GM21529 (cell line): ENCODE measurements at regions not wholly inside any gene's neighbourhood (a gene's known extent, or its start where the extent isn't known, plus 50 kb on each side); places are given as distances from the start of the nearest gene placed in this dataset.
"Not testable (repeated sequence)": the region's sequence is repeated elsewhere in the genome, so short reads cannot be mapped to it uniquely, and the experiment has no call there.

ENCODE experiments used
- ATAC-seq: cut with Tn5 transposase; IDR thresholded peaks from one replicate; pipeline ENCODE4 v1.9.1; 2021; ENCODE audit not compliant: unreplicated experiment

- no peak for ATAC-seq
Measured at GRCh38 chr3:150329408-150329807, 78.7 kb upstream of the TSC22D2 start.

DNA sequence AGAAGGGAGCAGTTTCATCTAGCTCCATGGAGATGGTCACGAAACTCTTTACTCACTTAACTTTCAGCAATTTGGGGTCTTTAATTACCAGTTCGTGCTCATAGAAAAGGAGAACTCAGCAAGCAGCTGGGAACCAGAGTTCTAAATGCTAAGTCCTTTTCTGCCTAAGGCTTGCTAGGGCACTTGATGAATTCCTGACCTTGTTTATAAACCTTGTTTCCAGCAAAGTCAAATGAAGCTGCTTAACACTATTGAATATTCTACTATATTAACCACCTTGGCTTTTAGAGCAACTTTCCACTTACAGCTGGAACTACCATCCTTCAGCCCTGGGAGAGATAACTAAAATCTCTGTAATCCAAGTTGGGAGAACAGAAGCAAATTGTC lies 79.5 kb upstream of the TSC22D2 start:
- no peak for ATAC-seq

DNA sequence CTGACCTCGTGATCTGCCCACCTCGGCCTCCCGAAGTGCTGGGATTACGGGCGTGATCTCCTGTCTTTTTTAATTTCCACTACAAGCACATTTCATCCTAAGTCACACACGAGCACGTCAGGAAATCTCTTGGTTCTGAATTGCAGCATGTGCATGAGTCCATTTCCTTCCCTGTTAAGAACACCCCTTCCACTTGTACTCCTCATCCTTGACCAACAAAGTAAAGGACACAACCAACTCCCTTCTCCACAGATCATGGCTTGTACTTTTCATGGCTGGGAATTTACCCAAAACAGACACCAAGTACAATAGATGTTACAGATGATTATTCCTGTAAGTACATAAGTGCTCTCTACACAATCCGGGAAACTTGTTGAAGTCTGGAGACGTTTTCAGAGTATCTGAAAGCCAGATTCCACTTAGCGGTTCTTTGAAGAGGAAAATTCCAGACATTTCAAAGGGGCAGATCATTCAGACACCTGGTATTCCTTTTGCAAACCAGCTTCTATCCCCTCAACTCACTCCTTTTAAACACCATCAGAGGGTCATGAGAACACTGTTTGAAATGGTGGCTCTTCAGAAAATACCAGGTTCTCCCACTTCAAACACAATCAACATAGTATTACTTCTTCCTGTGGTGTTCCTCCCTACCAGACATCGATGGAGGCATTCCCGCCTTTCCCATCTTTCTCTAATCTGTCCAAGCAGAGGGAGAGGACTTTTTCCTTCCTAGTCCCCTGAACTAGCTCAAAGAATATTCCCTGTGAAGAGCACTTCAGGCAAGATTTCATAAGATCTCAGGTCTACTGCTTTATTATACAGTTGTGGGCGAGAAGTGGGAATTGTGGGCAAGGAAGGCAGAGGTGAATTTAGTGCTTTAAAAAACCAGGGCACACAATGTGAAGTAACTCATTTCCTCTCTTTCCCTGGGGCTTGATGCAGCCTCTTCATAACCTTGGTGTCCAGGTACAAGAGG lies 80.1 kb upstream of the TSC22D2 start:
- ATAC-seq: no peak

GRCh38 chr3:150324788-150325187 lies 83.3 kb upstream of the TSC22D2 start:
- no peak for ATAC-seq

DNA sequence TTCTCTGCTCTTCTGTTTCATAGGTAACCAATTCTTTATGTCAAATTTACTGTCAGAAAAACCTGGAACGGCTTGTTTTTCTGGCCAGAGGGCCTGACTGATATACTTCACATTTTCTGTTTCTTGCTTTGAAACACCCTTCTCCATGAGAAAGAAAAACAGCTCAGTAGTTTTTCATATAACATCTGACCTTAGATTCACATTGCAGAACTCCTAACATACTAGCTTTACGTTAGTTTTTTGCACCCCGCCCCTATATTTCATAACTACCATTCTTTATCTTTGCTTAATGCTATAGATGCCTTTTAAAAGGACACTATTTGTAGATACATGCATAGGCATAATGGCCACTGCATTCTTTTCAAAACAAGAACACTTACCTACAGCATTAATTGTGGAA lies 83.9 kb upstream of the TSC22D2 start:
- no peak for ATAC-seq

- no peak for ATAC-seq
Measured at GRCh38 chr3:150323770-150324169, 84.3 kb upstream of the TSC22D2 start.

DNA sequence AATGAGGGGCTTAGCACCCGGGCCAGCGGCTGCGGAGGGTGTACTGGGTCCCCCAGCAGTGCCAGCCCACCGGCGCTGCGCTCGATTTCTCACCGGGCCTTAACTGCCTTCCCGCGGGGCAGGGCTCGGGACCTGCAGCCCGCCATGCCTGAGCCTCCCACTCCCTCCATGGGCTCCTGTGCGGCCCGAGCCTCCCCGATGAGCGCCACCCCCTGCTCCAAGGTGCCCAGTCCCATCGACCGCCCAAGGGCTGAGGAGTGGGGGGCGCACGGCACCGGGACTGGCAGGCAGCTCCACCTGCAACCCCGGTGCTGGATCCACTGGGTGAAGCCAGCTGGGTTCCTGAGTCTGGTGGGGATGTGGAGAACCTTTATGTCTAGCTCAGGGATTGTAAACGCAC lies 85.0 kb upstream of the TSC22D2 start:
- ATAC-seq: not testable (repeated sequence)

DNA sequence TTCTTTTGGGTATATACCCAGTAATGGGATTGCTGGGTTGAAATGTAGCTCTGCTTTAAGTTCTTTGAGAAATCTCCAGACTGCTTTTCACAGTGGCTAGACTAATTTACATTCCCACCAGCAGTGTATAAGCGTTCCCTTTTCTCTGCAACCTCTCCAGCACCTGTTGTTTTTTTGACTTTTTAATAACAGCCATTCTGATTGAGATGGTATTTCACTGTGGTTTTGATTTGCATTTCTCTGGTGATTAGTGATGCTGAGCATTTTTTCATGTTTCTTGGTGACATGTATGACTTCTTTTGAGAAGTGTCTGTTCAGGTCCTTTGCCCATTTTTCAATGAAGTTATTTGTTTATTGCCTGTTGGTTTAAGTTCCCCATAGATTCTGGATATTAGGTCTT lies 87.1 kb upstream of the TSC22D2 start:
- not testable (repeated sequence) for ATAC-seq

DNA sequence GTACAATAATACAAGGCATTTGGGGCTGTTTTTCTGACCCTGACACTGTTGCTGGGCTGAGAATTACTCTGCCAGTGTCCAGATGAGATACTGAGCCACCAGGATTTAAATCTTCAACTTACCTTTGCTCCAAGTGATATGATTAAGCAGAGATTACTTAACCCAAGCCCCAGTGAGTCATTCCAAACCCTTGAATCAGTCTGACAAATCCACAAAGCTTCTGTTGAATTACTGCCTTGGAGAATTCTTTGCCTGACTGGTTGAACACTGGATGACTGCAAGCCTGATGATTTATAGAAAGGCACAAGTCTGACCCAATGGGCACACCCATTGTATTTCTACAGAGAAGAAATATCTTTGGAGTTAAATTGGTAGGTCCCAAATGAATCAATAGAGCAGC lies 88.2 kb upstream of the TSC22D2 start:
- ATAC-seq: no peak

DNA sequence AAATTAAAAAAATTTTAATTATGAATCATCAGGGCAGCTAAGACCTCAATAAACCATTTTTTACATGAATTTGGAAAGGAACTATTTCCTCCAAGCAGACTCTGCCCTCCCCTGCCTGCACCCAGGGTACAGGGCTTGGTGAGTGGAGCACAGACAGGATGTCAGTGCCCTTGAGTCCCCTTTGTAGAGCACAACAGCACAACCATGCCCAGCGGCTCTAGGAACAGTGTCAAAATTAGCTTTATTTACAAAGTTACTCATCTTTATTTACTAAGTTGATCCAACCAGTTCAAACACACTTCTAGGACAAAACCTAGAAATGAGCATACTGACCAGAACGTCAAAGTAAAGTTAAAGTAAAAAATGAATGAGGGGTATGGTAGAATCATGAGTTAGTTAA lies 90.6 kb upstream of the TSC22D2 start:
- ATAC-seq: no peak

DNA sequence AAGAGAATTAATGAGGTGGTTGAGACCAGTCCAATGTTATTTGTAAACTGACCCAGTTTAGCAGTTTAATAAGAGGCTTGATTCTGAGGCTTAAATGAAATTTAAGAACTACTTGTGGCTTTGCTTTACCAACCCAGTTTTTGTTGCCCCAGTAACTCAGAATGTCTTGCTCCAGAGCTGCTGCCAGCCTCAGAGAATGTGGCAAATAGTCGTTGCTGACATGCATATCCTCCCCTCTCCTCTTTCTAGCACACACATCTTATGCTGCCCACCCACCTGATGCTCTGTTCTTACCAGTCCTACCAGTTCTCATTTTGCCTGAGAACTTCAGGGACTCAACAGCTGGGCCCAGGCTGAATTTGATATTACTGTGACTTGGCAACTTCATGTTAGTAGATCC lies 92.4 kb upstream of the TSC22D2 start:
- ATAC-seq: no peak

DNA sequence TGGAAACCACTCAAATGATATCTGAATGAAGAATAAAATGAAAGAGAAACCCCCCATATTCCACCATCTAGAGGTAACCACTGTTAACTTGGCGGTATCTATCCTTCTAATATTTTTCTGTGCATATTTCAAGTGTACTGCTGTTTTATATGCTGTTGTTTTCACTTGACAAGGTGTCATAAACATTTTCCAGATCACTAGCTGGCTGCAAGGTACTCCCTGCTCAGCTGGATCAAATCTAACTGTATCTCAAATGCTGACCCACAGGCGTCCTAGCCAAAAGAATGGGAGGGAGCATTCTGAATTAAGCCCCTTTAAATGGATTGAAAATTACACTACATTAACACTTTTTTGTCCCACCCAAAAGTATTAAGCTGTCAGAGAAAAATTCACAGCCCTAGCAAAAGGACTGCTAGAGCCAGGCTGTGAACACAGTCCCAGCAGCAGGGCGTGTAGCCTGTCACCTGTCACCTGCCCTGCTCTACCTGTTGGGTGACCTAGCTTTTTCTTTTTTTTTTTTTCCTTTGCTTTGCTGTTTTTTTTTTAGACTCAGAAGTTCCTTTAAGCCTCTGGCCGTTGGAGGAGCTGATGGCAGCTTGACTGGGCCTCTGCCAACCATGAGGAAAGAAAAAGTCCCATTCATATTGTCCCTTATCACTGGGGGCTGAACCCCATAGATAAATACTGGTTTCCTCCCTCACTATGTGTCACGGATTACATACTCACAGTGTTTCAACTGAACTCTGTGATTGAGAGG lies 93.7 kb upstream of the TSC22D2 start:
- no peak for ATAC-seq

DNA sequence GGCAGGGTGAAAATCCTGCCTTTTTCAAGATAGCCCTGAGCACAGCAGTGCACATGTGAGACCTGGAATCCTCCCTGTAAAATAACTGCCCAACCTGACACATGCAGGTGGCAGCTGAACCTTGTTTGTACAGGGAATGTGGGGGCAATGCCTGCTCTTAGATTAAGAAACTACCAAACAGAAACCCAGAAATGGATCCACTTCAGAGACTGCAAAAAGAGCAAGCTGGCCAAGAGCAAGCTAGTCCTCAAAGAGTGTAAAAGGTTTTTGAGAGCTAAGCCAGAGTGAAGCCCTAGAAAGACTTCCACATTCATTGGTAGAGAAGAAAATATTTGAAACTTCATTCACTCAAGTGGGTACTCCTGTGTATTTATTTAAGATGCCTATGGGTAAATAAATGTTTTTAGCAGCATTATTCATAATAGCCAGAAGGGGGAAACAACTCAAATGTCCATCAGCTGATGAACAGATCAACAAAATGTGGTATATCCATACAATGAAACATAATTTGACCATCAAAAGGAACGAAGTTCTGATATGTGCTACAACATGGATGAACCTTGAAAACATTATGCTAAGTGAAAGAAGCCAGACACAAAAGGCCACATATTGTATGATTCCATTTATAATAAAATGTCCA lies 96.0 kb upstream of the TSC22D2 start:
- ATAC-seq: no peak

- no peak for ATAC-seq
Measured at GRCh38 chr3:150311156-150311555, 96.9 kb upstream of the TSC22D2 start.

GRCh38 chr3:150309557-150309956 lies 98.5 kb upstream of the TSC22D2 start:
- ATAC-seq: no peak

DNA sequence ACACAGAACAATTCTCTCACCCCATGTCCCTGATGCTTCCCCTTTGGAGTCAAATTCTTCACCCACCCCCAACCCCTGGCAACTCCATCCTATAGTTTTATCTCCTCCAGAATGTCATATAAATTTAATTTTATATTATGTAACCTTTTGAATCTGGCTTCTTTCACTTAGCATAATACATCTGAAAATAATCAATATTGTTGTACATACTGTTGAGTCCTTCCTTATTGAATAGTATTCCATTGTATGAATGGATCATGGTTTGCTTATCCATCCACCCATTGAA lies 98.9 kb upstream of the TSC22D2 start:
- ATAC-seq: no peak

DNA sequence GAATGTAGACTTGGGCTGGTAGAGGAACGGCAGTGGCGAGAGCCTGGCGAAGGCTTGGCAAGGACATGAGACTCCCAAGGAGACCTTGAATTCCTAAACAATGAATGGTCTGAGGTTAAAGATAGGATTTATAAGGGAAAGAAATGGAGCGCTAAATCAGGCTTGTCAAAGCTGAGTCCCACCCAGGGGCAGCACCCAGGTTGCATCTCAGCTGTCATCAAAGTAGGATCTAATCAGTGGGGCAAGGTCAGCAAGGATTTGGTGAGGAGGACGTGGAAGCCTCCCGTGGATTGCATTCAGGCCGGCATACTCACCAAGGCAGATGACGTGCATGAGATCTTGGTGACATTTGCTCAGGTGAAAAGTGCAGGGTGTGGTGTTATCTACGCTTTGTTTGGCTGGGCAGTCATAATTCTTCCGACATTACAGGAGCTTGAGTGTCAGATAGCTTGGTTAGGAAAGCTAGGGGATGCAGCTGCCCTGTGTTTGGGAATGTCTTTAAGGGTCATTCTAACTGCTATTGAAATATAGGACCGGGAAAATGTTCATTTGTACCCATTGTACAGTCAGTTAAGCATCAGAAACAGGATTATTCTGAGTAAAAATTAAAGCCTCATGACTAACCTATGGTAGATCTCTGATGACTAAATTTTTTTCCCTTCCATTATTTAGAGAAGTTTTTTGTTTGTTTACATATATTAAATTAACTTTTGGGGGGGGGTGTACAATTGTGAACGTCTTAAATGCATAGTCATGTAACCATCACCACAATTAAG lies 99.4 kb upstream of the TSC22D2 start:
- ATAC-seq: no peak

GRCh38 chr3:150308037-150308319 lies 100.1 kb upstream of the TSC22D2 start:
- no peak for ATAC-seq

DNA sequence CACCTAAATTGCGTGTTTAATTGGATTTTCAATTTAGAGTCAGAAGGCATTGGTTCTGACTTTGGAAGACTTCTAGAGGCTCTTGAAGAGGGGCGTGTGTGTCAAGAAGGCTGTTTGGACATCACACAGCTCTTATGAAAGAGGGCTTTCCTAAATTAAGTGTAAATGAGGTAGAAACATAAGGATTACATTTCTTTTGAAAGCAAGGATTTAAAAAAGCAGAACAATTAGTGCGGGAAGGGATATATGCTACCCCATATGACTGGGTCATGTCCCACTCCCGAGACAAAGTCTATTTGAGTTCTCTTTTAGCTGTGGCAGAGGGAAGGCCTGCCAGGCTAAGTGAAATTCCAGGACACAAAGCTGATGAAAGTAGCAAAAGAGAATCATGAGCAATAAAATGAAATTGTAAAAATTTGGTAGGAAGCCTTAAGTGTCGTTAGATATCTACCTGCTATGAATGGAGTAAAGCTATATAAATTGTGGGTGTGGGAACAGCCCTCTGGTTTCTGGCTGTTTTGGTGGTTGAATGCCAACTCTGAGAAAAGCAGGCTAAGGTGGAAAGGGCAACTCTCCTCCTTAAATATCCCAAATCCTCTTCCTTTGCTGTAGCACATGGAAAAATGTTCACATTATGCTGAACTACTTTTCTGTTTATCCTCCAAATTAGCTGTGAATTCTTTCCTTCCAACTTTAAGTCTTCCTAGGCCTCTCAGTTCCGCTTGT lies 100.6 kb upstream of the TSC22D2 start:
- ATAC-seq: no peak

DNA sequence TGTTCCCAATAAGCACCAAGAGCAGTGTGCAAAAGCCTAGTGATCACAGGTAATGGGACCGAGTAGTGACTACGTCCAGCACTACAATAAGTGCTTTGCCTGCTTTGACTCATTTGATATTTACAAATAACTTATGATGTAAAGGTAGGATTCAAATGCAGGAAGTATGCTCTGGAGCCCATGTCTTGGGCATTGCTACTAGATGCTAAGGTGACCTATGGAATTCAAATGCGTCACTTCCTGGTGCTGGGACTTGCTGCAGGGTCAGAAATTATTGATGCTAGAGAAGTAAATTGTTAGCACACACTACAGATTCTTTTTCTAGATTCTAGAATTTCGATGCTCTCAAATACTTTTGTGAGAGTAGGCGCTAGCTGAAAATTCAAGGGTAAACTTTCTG lies 101.2 kb upstream of the TSC22D2 start:
- no peak for ATAC-seq

DNA sequence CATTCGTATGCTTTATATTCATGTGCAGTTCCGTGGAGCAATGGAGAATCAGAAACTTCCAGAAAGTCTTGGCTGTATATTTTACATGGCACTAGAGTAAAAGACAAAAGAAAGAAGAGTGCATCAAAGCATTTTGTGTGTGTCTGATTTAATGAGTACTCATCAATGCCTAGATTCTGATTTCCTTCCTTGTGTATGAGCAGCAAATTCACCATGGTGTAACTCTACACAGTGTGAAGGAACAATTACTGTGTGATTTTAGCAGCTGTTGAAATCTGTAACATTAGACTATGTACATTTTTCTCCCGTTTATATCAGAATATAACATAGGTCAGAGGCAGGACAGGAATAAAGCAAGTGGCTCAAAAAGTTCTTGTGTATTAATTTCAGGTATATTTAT lies 102.0 kb upstream of the TSC22D2 start:
- ATAC-seq: no peak
